NCI-H524 (cell line): ENCODE measurements at regions not wholly inside any gene's neighbourhood (a gene's known extent, or its start where the extent isn't known, plus 50 kb on each side); places are given as distances from the start of the nearest gene placed in this dataset.

ENCODE experiments used
- DNase-seq, 2 experiments: peaks; one replicate each; lab custom pipeline; 2025; lab: John Stamatoyannopoulos, UW

DNA sequence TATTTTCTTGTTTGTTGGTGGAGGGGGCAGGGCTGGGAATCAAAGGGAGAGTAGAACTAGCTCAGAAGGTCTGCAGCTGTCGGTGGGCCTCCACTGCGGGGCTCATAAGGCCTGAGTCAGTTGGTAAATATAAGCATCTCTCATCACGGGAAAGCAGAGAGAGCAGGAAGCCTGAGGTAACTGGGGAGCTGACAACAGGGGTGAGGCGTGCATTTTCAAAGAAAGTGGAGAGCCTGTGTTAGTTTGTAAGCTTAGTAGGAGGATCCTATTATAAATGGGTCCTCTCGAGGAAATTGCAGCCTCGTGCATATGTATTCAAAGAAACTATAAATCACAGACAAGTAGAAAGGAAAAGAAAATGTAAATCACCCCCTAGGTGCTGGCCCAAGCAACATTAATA lies 221.0 kb upstream of the CDH13 start:
- no peak for DNase-seq

DNA sequence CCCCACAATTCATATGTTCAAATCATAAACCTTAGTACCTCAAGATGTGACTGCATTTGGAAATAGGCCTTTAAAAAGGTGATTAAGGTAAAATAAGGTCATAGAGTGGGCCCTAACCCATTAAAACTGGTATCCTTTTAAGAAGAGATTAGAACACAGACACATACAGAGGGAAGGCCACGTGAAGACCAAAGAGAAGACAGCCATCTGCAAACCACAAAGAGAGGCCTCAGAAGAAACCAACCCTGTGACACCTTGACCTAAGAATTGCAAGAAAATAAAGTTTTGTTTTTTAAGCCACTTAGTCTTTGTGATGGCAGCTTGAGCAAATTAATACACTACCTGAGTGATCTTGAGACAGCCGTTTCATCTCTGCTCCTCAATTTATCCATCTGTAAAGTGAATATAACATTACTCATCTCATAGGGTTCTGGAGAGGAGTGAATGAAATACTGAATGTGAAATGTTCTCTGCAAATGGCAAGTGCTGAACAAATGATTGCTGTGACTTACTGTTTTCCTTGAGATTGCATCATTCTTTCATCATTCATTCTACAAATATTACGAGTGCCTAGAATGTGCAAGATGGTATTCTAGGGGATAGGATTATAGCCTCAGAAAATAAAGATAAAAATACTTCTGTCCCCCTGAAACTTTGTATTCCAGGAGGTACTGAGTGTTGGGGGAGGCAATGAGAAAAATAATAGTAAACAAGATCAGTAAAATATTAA lies 222.0 kb upstream of the CDH13 start:
- no peak for DNase-seq

- no peak for DNase-seq
Measured at GRCh38 chr16:82402665-82403218, 224.0 kb upstream of the CDH13 start.

DNA sequence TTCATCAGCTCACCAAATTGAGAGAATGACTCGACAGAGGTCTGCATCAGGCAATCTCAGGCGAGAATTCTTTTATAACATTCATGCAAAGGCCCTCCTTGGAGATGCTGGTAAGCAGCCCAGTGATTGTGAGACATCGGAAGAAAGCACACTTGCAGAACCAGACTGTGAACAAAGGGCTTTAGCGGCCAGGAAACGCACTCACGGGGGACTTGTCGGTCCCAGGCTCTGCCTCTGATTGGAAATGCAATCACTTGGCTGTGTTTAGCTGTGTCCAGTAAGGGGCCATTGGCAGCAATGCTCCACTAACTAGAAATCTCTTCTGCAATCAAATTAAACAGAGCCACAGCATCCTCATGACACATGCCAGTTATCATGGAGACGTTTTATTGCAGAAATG lies 226.7 kb upstream of the CDH13 start:
- no peak for DNase-seq

GRCh38 chr16:82396509-82396908 lies 226.5 kb upstream of the MPHOSPH6 start:
- DNase-seq, result no peak

DNA sequence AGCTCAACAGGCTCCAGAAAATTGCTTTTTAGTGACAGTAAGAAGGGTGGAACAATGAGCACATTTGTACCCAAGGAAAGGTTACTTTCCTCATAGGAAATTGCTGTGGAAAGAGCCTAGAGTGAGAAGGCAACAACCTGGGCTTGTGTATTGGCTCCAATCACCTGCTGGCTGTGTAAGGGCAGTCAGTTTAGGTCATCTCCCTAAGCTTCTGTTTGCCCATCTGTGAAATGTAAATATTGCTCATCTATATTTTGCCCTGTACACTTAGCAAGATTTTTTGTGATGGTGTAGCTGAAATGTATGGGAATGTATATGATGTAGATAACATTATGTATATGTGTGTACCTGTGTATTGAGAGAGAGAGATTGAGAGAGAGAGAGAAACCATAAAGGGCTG lies 225.2 kb upstream of the MPHOSPH6 start:
- DNase-seq, result no peak

DNA sequence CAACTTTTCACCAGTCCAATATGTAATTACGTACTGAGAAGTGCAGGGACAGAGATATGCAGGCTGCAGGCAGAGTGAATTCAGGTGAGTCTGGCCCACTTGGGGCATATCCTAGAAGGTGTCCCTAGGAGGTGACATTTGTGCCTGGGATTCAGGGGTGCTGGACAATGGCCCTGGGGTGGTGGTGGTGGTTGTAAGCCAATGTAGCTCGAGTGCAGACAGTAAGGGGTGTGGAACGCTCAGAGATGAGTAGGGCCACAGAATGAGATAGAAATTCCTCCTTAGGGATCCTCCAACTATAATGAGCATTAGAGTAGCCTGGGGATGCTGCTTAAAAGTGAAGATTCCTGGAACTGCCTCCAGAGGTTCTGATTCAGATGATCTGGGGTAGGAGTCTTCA lies 221.7 kb upstream of the MPHOSPH6 start:
- DNase-seq, result no peak

GRCh38 chr16:82389956-82390650 lies 220.1 kb upstream of the MPHOSPH6 start:
- DNase-seq, result no peak

GRCh38 chr16:82386761-82387160 lies 216.7 kb upstream of the MPHOSPH6 start:
- DNase-seq, result no peak

DNA sequence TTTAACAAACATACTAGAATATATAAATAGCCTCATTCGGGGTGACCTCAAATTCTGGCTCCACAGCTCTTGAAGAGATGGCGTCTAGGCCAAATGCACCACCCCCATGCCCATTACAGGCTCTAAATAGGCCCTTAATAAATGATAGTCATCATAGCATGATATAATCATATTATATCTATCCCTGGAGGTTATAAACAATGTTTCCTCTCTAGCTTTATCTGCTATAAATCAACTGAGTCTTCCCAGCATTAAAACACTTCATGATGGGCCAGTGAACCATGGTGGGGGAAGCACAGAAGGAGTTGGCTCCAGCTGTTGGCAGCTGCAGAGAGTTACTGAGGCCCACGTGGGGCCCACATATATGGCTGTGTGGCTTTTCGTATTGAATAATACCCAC lies 214.9 kb upstream of the MPHOSPH6 start:
- DNase-seq, result no peak

DNA sequence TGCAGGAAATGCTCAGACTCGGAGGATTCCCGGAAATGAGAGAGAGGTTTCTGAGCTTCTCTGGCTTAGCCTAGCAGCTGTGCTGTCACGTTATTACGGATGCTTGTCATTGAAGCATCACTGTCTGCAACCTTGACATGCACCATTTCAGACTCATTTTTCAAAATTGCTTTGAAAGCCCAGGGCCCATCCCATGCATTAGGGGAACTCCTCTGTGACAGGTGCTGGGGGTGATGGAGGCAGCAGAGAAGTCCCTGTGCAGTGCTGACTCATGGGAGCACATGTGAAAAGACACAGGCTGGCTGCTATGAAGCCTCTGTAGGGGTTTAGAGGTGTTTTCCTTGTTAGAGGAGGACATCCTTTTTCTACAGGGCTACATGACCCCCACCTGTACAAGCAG lies 214.0 kb upstream of the MPHOSPH6 start:
- no peak for DNase-seq

GRCh38 chr16:82382521-82382920 lies 212.5 kb upstream of the MPHOSPH6 start:
- DNase-seq, result no peak

- DNase-seq, result peak; percentile 99
Measured at GRCh38 chr16:82379551-82379950, 209.5 kb upstream of the MPHOSPH6 start.

DNA sequence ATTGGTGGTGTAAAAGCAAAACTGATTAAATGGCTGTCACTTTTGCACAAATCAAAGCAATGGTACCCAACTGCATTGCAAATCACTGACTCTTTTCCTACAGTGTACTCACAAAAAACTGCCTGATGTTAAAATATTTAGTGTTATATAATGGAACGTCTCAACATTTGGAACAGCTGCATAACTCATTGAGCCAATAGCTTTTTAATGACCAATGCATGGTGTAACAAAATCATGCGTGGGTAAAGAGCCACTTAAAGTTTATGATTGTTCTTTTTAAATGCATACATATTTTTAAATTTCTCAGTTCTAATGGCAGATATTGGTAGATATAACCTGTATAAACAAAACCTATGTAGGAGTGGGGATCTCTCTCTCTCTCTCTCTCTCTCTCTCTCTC lies 204.0 kb upstream of the MPHOSPH6 start:
- DNase-seq, result no peak

GRCh38 chr16:82370282-82370681 lies 200.3 kb upstream of the MPHOSPH6 start:
- DNase-seq, result no peak

DNA sequence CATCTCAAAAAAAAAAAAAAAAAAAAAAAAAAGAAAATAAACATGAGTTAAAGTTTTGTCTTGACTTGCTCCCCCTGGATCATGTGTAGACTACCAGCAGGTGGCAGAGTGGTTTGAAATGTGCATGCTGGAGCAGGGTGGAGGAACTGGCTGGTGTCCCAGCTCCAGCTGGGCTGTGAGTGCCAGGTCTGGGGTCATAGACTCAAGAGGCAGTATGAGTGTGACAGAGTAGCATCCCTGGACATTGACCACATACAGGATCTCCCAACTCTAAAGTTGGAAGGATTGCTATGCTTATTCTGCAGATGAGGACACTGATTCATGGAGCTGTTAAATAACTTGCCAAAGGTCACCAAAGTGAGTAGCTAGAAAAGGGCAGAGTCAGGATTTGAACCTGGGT lies 198.0 kb upstream of the MPHOSPH6 start:
- peak in 1 of 2 experiments; percentile 64 for DNase-seq

DNA sequence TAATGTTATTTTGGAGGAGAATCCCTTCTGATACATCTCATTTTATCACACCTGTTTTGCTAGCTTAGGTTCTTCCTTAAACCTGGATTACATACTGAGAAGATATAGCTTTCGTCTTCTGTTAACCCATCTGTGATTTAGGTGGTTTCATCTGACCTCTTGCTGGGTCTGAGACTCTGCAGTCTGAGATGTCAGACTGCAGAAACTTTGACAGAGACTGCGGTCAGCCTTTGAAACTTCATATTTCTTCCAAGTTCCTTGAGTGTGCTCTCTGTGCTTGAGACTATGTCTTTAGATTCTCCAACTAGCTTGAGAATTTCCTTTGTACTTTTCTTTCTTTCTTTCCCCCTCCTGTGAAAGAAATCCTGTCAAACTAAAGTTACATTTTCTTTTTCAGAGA lies 196.4 kb upstream of the MPHOSPH6 start:
- DNase-seq, result no peak

DNA sequence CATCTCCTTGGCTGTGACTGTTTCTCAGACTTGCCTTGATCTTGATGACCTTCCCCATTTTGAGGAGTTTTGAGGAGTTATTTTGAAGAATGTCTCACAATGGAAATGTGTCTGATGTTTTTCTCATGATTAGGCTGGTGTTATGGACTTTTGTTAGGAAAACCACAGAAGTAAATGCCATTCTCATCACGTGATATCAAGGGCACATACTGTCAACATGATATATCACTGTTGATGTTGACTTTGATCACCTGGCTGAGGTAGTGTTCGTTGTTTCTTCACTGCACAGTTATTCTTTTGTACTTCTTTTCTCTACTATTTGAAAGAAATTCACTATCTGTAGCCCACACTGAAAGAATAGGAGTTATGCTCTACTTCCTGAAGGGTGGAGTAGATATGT lies 194.7 kb upstream of the MPHOSPH6 start:
- DNase-seq, result no peak

DNA sequence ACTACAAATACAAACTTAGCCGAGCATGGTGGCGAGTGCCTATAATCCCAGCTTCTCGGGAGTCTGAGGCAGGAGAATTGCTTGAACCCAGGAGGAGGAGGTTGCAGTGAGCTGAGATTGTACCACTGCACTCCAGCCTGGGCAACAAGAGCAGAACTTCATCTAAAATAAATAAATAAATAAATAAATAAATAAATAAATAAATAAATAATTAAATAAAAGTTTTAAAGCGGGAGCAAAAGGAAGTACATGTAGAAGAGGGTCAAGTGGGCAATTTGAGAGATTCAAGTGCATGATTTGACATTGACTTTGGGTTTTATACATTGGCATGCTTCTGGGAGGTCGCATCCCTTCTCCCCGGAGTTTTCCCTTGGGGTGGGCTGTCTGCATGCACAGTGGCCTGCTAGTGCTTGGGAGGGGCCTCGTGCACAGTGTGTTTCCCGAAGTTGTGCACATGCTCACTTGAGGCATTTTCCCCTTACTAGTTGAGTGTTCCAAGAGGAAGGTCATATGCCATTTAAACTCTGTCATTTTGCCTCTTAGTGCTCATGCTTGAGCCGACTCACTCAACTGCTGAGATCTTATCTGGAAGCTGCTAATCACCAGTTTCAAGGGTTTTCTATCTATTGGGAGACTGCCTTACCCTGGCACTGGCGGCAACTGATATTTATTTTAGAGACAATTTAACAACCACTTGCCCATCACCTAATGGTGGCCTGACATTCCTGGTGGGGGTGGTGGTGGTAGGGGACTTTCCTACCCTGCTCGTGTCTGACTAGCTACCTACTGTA lies 193.2 kb upstream of the MPHOSPH6 start:
- DNase-seq, result no peak

- DNase-seq, result no peak
Measured at GRCh38 chr16:82361885-82362284, 191.9 kb upstream of the MPHOSPH6 start.

DNA sequence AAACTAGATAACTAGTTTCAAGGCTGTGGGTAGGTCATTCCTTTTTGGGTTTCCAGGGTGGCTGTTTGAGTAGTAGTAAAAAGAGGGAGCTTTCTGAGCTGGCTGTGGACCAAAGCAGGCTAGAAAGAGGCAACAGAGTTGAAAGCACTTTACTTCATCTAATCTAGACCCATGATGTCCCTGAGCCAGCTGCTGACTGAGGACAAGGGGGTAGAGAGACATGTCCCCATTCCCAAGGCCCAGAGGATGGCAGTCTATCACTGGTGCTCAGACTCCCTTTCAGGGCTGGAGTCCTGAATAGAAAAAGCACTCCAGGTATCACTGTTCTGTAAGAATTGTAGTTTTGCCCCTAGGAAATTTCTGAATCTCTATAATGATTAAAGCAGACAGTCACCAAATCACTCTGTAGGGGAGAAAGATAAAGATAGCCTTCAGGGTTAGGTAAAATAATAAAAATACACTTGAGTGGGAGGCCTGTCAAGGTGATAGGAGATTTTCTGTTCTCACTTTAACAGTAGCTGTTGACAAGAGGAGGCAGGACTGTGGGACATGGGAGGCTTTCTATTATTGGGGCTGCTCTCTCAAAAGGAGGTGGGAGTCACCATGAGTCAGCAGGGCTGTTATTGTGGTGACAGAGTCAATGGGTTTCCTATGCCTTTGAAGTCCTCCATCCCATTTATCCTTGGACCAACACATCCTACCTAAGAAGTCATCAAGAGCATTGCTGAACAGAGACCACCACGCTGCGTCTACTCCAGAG lies 190.2 kb upstream of the MPHOSPH6 start:
- DNase-seq, result no peak
